GM18951 (cell line): ENCODE measurements at regions not wholly inside any gene's neighbourhood (a gene's known extent, or its start where the extent isn't known, plus 50 kb on each side); places are given as distances from the start of the nearest gene placed in this dataset.
"Not testable (repeated sequence)": the region's sequence is repeated elsewhere in the genome, so short reads cannot be mapped to it uniquely, and the experiment has no call there.

Source experiments
- POLR2A ChIP-seq: IDR thresholded peaks from 4 replicates; pipeline ENCODE4 v1.6.1; 2011; ENCODE audit warnings: mild to moderate bottlenecking; ENCODE audit not compliant: insufficient read length, insufficient read depth; ENCODE audit errors: extremely low read depth
- in situ Hi-C: fragments of 300-500 bp; cut with MboI; formaldehyde crosslinking; loops from one replicate; pipeline ENCODE4 v1.12.0; 2022; ENCODE audit warnings: low sequenced_read_pairs, mixed read lengths, inconsistent platforms; ENCODE audit not compliant: unreplicated experiment

- in situ Hi-C loops, result no loop called here
- TF ChIP-seq POLR2A, result no peak
Observed at GRCh38 chr20:53676987-53677386, 83.3 kb upstream of the ZNF217 start.

- in situ Hi-C loops, result no loop called here
- TF ChIP-seq POLR2A, result no peak
Observed at GRCh38 chr20:53676519-53676822, 82.8 kb upstream of the ZNF217 start.

DNA sequence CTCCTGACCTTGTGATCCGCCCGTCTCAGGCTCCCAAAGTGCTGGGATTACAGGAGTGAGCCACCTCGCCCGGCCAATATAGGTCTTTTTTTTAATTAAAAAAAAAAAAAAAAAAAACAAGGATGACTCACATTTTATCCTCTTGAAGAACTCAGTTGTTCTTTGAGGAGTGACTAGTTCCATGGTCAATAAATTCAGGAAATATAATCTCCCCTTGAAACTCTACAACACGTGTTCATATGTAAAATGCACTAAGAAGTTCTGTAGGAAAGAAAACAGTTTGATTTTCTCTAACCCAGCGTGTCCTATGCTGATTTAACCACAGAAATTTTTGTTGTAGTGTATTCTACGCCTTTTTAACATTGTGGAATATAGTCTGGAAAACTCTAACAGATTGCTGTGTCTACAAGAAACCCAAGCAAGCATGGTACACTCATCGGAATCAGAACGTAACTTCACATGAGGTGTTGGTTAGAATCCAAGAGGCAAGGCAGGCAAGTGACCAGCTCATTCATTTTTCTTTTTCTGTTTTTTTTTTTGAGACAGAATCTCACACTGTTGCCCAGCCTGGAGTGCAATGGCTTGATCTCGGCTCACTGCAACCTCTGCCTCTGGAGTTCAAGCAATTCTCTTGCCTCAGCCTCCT is 79.0 kb upstream of the ZNF217 start:
- in situ Hi-C loops, result no loop called here
- TF ChIP-seq POLR2A, result no peak

GRCh38 chr20:53671370-53671769 is 77.7 kb upstream of the ZNF217 start:
- in situ Hi-C loops, result no loop called here
- no peak for TF ChIP-seq POLR2A

DNA sequence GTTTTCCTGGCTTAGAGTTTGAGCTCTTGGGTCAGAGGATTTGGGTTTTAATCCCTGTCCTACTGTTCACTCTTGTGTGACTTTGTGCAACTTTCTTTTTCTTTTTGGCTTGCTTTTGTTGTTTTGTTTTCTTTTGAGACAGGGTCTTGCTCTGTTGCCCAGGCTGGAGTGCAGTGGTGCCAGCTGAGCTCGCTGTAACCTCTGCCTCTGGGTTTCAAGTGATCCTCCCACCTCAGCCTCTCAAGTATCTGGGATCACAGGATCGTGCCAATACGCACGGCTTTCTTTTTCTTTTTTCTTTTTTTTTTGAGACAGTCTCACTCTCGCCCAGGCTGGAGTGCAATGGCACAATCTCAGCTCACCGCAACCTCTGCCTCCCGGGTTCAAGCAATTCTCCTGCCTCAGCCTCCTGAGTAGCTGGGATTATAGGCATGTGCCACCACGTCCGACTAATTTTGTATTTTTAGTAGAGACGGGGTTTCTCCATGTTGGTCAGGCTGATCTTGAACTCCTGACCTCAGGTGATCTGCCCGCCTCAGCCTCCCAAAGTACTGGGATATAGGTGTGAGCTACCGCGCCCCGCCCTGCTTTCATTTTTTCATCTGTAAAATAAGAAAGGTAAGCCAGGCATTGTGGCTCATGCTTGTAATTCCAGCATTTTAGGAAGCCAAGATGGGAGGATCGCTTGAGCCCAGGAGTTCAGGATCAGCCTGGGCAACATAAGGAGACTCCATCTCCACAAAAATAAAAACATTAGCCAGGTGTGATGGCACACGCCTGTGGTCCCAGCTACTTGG is 76.1 kb upstream of the ZNF217 start:
- in situ Hi-C loops, result not testable (repeated sequence)

DNA sequence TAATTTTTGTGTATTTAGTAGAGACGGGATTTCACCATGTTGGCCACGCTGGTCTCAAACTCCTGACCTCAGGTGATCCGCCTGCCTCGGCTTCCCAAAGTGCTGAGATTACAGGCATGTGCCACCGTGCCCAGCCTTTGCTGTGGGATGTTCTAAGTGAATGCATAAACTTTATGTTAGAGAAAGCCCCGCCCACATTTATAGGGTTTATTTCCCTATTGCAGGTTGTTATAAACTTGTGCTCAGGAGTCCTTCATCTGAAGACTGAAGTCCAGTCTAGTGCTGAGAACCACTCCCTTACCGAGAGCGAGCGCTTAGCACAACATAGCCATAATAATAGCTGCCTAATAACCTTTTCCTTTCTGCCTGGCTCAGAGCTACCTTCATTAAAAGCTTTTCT is 75.4 kb upstream of the ZNF217 start:
- no peak for TF ChIP-seq POLR2A
- in situ Hi-C loops, result no loop called here

DNA sequence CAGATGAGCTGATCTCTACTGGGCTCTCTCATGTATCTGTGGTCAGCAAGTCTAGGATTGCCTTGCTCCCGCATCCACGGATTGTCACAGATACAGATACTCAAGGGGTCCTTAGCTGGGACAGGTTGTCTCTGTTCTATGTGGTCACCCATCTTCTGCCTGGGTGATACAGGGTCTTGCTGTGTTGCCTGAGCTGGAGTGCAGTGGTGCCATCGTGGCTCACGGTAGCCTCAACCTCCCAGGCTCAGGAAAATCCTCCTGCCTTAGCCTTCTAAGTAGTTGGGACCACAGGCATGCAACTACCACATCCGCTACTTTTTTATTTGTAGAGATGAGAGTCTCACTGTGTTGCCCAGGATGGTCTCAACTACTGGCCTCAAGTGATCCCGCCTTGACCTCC is 72.5 kb upstream of the ZNF217 start:
- in situ Hi-C loops, result no loop called here
- no peak for TF ChIP-seq POLR2A

DNA sequence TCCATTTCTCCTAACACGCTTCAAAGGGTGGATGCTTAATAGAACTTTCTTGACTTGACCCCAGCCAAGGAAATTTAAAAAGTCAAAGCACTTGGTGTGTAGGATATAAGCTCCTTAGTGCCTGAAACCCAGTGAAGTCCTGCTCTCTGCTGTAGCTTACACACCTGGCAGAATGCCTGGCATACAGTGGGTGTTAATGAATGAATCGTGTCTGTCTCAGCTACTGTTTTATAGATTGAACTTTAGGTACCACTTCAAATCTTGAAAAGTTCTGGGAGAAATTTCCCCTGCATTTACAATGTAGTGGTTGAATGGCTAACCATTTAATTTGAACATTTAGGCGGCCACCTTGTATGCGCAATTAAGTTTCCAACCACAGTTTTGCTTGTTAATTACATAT is 70.5 kb upstream of the ZNF217 start:
- in situ Hi-C loops, result no loop called here
- no peak for TF ChIP-seq POLR2A

DNA sequence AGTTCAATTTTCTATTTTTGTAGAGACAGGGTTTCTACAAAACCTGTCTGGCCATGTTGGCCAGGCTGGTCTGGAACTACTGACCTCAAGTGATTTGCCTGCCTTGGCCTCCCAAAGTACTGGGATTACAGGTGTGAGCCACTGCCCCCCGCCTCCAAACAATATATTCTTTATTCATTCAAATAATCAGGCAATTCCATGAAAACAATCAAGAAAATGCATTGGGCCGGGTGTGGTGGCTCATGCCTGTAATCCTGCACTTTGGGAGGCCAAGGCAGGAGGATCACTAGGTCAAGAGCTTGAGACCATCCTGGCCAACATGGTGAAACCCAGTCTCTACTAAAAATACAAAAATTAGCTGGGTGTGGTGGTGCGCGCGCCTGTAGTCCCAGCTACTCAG is 69.9 kb upstream of the ZNF217 start:
- in situ Hi-C loops, result not testable (repeated sequence)

DNA sequence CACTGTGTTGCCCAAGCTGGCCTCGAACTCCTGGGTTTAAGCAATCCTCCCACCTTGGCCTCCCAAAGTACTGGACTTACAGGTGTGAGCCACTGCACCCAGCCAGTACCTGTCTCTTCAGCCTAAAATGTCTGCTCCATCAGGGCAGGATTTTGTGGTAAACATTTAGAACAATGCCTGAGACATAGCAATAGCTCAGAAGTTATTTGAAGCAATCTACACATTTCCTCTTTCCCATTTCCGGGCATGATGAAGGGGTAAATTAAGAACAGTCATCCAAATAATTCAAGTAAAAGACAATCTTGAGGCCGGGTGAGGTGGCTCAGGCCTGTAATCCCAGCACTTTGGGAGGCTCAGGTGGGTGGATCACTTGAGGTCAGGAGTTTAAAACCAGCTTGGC is 69.0 kb upstream of the ZNF217 start:
- in situ Hi-C loops, result no loop called here
- no peak for TF ChIP-seq POLR2A

DNA sequence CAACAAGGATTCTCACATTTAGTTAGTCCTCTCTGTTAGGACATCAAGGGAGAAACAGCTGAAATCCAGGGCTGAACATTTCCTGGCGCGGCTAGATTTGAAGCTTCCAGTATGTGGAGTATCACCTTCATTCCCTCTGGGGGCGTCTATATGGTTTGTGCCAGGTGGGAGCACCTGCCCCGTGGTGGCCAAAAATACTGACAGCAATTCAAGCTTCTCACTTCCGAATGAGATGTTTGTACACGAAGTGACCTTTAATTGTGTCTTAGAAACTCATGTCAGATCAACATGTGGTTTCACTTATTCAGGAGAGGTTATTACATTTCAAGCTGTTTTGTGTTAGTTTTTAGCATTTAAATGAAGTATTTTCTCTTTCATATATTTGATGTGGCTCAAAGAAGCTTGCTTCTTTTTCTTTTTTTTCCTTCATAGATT is 67.3 kb upstream of the ZNF217 start:
- TF ChIP-seq POLR2A, result no peak
- in situ Hi-C loops, result no loop called here

- in situ Hi-C loops, result no loop called here
- TF ChIP-seq POLR2A, result no peak
Observed at GRCh38 chr20:53660078-53660909, 66.7 kb upstream of the ZNF217 start.

- no peak for TF ChIP-seq POLR2A
- in situ Hi-C loops, result no loop called here
Observed at GRCh38 chr20:53658973-53659372, 65.3 kb upstream of the ZNF217 start.

DNA sequence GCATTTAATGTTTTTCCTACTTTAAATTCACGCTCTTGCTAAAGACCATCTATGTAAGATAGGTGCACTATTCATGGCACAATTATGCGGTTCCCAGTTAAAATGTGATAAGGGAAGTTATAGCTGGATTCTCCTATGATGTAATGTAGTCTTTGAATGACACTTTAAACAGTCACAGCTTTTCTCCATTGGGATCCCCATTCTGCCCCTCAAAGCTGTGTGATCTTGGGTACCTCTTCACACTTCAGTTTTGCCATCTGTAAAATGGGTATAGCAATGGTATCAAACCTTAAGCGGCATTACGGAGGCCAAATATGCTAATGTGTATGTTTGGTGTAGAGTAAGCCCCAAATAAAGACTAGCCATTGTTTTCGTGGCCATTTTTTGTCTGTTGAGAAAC is 64.7 kb upstream of the ZNF217 start:
- in situ Hi-C loops, result no loop called here
- TF ChIP-seq POLR2A, result no peak

- in situ Hi-C loops, result no loop called here
Observed at GRCh38 chr20:53657732-53658131, 64.1 kb upstream of the ZNF217 start.

More at GRCh38 chr20:53657732-53658131, 64.1 kb upstream of the ZNF217 start:
- TF ChIP-seq POLR2A, result no peak
